Activated CD4-positive, alpha-beta T cell treated with anti-CD3 and anti-CD28 coated beads, Interleukin-2, amount 10 ng/mL, durations not matched to agents 7 days and 5 days (primary cell): ENCODE measurements at regions not wholly inside any gene's neighbourhood (a gene's known extent, or its start where the extent isn't known, plus 50 kb on each side); places are given as distances from the start of the nearest gene placed in this dataset.
"Not testable (repeated sequence)": the region's sequence is repeated elsewhere in the genome, so short reads cannot be mapped to it uniquely, and the experiment has no call there.

Experiments used
- CTCF ChIA-PET: fragments of 350-600 bp; sonication (Branson Sonifier 250); formaldehyde crosslinking; loops from one replicate; lab custom pipeline; 2021; ENCODE audit warnings: antibody characterized with exemption; lab: Charles Lee
- POLR2A ChIA-PET: fragments of 350-600 bp; sonication (Branson Sonifier 250); formaldehyde crosslinking; loops from one replicate; lab custom pipeline; 2021; ENCODE audit warnings: antibody characterized with exemption; lab: Charles Lee
- DNase-seq: peaks from one replicate; pipeline ENCODE4 v3.0.0-alpha.2; 2020
- H3K27ac Mint-ChIP-seq: one replicate; pipeline ENCODE4 v1.8.0; 2021; ENCODE audit warnings: mild to moderate bottlenecking, moderate library complexity, mixed read lengths
- H3K27me3 Mint-ChIP-seq: one replicate; pipeline ENCODE4 v1.8.0; 2021; ENCODE audit warnings: mixed read lengths
- H3K36me3 Mint-ChIP-seq: one replicate; pipeline ENCODE4 v1.8.0; 2021; ENCODE audit warnings: low read depth, mixed read lengths
- H3K4me1 Mint-ChIP-seq: one replicate; pipeline ENCODE4 v1.8.0; 2021; ENCODE audit warnings: mixed read lengths
- H3K4me3 Mint-ChIP-seq: one replicate; pipeline ENCODE4 v1.8.0; 2021; ENCODE audit warnings: mild to moderate bottlenecking, moderate library complexity, mixed read lengths
- H3K9me3 Mint-ChIP-seq: one replicate; pipeline ENCODE4 v1.8.0; 2021; ENCODE audit warnings: mixed read lengths

DNA sequence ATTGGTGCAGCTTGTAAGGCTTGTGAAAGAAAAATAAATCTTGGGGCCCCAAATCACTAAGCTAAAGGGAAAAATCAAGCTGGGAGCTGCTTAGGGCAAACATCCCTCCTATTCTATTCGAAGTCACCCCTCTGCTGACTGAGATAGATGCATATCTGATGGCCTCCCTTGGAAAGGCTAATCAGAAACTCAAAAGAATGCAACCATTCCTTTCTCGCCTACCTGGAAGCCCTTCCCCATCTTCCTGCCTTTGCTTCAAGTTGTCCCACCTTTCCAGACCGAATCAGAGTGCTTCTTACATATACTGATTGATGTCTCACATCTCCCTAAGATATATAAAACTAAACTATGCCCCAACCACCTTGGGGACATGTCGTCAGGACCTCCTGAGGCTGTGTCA is 240.3 kb downstream of the SKIDA1 start:
- Mint-ChIP-seq H3K27me3 (no peaks in the 10 kb centered on the region), H3K27ac (no peak overlapping the region), H3K4me1 (no peaks in the 10 kb centered on the region), H3K36me3 (no peaks in the 10 kb centered on the region), H3K9me3 (no peaks in the 10 kb centered on the region), H3K4me3 (no peak overlapping the region)
- ChIA-PET CTCF (no interaction called here), POLR2A (interaction anchor here (0.6 kb wide), 1 partner anchor 709 kb away, joined by 3 read pairs; no protein-coding TSS in a partner anchor)
- DNase-seq = no peak

DNA sequence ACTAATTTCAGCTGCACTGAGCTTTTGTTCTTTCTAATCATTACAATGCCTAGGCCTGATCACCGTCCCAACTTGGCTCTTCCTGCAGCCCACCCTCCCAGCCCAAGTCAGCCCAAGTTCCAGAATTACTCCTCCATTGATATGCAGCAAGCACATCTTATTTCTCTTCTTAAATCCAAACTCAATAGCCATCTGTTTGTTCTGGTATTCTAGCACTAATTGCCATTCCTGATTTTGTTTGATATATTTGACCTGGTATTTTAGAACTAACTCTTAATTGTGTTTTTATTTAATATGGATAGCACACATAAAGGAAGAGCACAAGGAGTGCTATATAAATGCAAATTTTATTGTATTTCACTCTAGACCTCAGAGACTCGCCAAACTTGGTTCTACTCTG is 241.2 kb downstream of the SKIDA1 start:
- Mint-ChIP-seq H3K36me3 (no peaks in the 10 kb centered on the region), H3K9me3 (no peaks in the 10 kb centered on the region), H3K27me3 (no peaks in the 10 kb centered on the region), H3K27ac (no peak overlapping the region), H3K4me3 (no peak overlapping the region), H3K4me1 (no peaks in the 10 kb centered on the region)
- ChIA-PET CTCF (no interaction called here), POLR2A (no interaction called here)
- no peak for DNase-seq

DNA sequence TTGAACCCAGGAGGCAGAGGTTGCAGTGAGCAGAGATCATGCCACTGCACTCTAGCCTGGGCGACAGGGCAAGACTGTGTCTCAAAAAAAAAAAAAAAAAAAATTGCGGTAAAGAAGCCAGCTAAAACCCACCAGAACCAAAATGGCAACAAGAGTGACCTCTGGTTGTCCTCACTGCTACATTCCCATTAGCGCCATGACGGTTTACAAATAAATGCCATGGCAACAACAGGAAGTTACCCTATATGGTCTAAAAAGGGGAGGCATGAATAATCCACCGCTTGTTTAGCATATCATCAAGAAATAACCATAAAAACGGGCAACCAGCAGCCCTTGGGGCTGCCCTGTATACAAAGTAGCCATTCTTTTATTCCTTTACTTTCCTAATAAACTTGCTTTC is 242.4 kb downstream of the SKIDA1 start:
- H3K9me3 Mint-ChIP-seq, H3K27me3 Mint-ChIP-seq, H3K4me1 Mint-ChIP-seq, H3K36me3 Mint-ChIP-seq, POLR2A ChIA-PET, DNase-seq, H3K27ac Mint-ChIP-seq, H3K4me3 Mint-ChIP-seq: not testable (repeated sequence)
- CTCF ChIA-PET = interaction anchor here (1.3 kb wide), 1 partner anchor 212 kb away, joined by 3 read pairs; no protein-coding TSS in a partner anchor

DNA sequence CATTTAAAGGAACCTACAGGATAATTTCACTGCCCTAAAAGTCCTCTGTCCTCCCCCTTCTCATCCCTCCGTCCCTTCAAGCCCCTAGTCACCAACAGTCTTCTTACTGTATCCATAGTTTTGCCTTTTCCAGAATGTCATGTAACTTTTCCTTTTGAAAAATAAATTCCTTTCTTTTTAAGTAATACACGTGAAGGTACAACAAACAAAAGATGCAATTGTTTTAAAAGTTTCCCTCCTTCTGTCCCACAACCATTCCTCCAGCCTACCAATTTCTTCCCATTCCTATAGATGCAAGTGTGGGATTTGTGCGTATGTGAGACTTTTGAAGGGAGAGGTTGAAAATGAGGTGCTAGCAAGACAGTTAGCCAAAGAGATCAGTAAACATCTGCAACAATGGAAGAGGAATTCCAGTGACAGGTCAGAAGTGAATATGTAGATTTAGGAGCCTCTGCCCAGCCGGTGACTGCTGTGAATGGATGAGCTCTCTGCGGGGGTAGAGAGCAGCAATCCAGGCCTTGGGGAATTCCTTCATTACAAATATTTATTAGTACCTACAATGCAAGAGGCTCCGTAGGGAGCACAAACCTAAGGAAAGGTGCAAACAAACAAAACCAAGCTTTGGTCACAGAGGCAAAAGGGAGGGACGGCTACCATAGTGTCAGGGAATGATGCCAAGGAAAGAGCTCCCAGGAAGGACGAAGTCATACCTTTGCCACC is 243.6 kb downstream of the SKIDA1 start:
- Mint-ChIP-seq H3K4me3 (no peak overlapping the region), H3K36me3 (no peaks in the 10 kb centered on the region), H3K27me3 (no peaks in the 10 kb centered on the region), H3K27ac (no peak overlapping the region), H3K4me1 (no peaks in the 10 kb centered on the region), H3K9me3 (no peaks in the 10 kb centered on the region)
- DNase-seq = no peak
- ChIA-PET CTCF (interaction anchor here (0.6 to 1.3 kb wide), 2 partner anchors 46 to 214 kb away, joined by 3 to 4 read pairs; no protein-coding TSS in a partner anchor), POLR2A (no interaction called here)

DNA sequence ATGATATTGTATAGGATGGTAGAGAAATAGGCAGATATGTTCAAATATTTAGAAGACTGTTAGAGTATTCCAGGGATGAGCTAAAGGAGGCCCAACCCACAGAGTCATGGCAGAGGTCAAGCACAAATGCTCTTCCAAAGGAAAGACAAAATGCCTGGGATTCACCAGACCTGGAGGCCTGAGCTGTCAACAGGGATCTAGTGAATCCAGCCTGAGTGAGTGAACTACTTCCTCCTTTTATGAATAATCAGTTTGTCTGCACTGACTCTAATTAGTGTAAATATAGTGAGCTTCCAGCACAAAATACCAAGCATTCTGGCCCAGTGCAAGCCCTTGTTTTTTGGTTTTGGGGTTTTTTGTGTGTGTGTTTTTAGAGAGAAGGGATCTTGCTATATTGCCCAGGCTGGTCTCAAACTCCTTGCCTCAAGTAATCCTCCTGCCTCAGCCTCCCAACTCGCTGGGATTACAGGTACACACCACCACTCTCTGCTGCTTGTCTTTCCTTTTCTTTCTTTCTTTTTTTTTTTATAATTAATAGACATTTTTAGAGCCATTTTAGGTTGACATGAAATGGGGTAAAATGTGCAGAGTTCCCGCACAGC is 244.4 kb downstream of the SKIDA1 start:
- no peaks in the 10 kb centered on the region for H3K9me3 Mint-ChIP-seq
- no peak for DNase-seq
- ChIA-PET POLR2A (no interaction called here), CTCF (no interaction called here)
- H3K27ac Mint-ChIP-seq = no peak overlapping the region
- H3K4me1 Mint-ChIP-seq = no peaks in the 10 kb centered on the region
- no peaks in the 10 kb centered on the region for H3K27me3 Mint-ChIP-seq
- H3K36me3 Mint-ChIP-seq = no peaks in the 10 kb centered on the region
- no peak overlapping the region for H3K4me3 Mint-ChIP-seq

DNA sequence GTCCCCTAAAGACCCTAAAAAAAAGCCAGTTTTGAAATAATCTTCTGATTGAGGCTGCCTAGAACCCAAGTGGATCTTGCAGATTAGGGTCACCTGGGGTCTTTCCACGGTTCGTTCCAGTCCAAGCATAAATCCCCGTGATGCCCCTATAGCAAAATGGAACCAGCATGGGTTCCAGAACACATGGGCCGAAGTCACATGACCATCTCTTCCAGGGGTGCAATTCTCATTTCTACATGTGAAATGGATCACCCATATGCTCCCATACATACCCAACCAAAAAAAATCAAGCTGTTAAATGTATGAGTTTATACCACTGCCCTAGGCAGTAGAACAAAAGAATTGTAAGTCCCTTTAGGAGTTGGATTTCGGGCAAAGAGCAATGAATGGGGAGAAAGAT is 245.4 kb downstream of the SKIDA1 start:
- Mint-ChIP-seq H3K9me3 (no peaks in the 10 kb centered on the region), H3K27me3 (no peaks in the 10 kb centered on the region)

DNA sequence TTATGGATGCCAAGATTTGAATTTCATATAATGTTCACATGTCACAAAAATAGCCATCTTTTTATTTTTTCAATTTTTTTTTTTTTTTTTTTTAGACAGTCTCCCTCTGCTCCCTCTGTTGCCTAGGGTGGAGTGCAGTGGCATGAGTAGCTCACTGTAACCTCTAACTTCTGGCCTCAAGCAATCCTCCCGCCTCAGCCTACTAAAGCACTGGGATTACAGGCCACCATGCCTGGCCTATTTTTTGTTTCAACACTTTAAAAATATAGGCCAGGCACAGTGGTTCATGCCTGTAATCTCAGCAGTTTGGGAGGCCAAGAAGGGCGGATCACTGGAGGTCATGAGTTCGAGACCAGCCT is 246.3 kb downstream of the SKIDA1 start:
- H3K9me3 Mint-ChIP-seq = no peaks in the 10 kb centered on the region

More for the DNA sequence above, 245.4 kb downstream of the SKIDA1 start:
- H3K4me1 Mint-ChIP-seq = no peaks in the 10 kb centered on the region
- no peak for DNase-seq
- no peak overlapping the region for H3K27ac Mint-ChIP-seq
- ChIA-PET CTCF (interaction anchor here (1.1 kb wide), 1 partner anchor 16 kb away, joined by 3 read pairs; no protein-coding TSS in a partner anchor), POLR2A (no interaction called here)
- no peaks in the 10 kb centered on the region for H3K36me3 Mint-ChIP-seq
- H3K4me3 Mint-ChIP-seq = no peak overlapping the region

DNA sequence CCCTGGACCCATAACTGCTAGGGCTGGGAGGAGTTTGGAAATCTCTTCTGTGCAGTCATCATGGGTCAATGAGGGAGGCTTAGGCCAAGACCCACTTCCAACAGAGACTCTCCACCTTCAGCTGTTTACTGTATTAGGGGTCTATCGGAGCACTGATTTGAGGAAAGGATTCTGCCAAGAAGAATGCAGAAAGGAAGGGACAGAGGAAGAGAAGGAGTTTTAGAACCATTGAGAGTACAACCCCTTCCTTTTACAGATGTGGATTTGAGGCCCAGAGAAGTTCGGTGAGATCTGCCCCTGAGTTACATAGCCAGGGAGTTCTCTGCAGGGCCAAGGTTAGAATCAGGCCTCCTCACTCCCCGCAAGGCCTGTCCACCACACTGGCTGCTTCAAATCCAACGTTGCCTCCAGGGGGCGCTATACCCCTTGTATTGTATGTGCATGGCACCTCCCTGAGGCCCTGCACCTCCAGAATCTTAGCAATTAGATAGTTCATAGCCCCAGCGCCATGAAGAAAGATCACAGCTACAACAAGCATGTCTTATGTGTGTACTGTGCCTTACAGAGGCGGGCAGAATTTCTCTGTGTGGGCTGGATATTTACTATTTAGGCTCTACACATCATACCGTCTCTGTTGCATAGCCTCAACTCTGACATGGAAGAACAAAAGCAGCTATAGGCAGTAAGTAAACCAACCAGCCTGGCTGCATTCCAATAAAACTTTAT is 246.8 kb downstream of the SKIDA1 start:
- Mint-ChIP-seq H3K36me3 (no peaks in the 10 kb centered on the region), H3K9me3 (no peaks in the 10 kb centered on the region), H3K27ac (no peak overlapping the region), H3K4me3 (no peak overlapping the region), H3K4me1 (no peaks in the 10 kb centered on the region), H3K27me3 (no peaks in the 10 kb centered on the region)
- ChIA-PET POLR2A (no interaction called here), CTCF (interaction anchor here (0.6 kb wide), 1 partner anchor 1217 kb away, joined by 6 read pairs; no protein-coding TSS in a partner anchor)
- peak; percentile 81 for DNase-seq

More for the DNA sequence above, 246.3 kb downstream of the SKIDA1 start:
- no peaks in the 10 kb centered on the region for H3K27me3 Mint-ChIP-seq
- peak overlapping the region; percentile 25 for H3K27ac Mint-ChIP-seq
- H3K4me1 Mint-ChIP-seq = no peaks in the 10 kb centered on the region
- POLR2A ChIA-PET = no interaction called here
- no peaks in the 10 kb centered on the region for H3K36me3 Mint-ChIP-seq
- no peak overlapping the region for H3K4me3 Mint-ChIP-seq
- CTCF ChIA-PET = interaction anchor here (0.6 to 0.7 kb wide), 2 partner anchors 37 to 1217 kb away, joined by 3 to 6 read pairs; no protein-coding TSS in a partner anchor
- DNase-seq = no peak

DNA sequence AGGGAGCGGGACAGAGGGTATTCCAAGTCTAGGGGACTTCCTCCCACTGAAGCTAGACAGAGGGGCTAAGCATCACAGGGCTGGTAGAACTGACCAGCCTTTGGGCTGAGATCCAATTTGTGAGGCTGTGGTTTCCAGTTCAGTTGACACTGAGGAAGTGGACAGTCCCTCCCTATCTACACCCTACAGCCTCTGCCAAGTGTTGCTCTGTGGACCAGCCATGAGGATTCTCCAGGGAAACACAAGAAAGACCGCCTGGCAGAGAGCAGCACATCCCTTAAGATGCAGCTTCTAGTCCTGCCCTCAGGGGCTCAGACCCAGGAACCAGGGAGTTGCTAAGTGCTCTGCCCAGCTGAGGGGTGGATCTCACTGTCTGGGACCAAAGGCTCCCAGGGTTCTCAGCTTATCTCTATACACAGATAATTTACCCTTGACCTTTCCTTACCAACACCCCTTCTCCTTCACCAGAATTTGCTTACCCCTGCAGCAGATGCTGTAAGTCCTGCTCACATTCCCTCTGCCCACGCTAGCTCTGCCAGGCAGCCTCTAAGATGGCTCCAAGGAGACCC is 252.0 kb downstream of the SKIDA1 start:
- no peaks in the 10 kb centered on the region for H3K27me3 Mint-ChIP-seq
- DNase-seq = no peak
- no peaks in the 10 kb centered on the region for H3K4me1 Mint-ChIP-seq
- H3K4me3 Mint-ChIP-seq = no peak overlapping the region
- ChIA-PET POLR2A (no interaction called here), CTCF (no interaction called here)
- H3K27ac Mint-ChIP-seq = no peak overlapping the region
- H3K9me3 Mint-ChIP-seq = peaks cover 6% of the 10 kb centered on the region
- no peaks in the 10 kb centered on the region for H3K36me3 Mint-ChIP-seq

DNA sequence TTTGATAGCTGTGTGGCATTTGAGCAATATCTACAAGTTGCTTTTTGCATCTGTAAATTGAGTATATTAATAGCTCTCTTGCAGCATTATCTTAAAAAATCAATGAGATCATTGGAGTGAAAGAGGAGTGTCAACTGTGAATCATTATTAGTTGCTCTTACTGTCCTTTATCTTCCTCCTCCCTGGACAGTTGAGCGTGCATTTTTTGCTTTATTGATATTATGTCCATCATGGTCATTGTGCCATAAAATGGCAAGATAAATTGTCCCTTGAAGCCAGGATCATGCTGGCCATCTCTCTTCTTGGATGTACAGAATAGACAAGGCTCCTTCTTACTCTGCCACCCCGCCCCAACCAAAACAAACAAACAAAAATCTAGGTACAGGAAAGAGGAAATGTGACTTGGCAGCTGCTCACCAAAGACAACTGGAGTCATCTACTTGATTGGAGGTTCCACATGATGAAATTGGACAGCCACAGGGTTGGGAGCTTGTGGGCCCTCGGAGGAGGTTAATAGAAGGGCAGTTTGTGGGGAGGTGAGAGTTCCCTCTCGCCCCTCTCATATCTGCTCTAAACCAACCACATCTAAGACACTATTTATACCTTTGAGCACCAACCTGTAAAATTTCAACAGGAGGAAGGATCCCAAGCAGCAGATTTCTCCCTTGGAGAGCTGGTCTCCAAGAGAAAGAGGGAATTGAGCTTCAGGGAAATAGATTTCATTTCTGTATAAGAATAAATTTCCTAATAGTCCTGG is 252.7 kb downstream of the SKIDA1 start:
- H3K4me3 Mint-ChIP-seq = no peak overlapping the region
- ChIA-PET POLR2A (no interaction called here), CTCF (interaction anchor here (0.6 kb wide), 1 partner anchor 1784 kb away, joined by 3 read pairs; no protein-coding TSS in a partner anchor)
- H3K4me1 Mint-ChIP-seq = no peaks in the 10 kb centered on the region
- DNase-seq = no peak
- H3K27ac Mint-ChIP-seq = no peak overlapping the region
- H3K9me3 Mint-ChIP-seq = peaks cover 6% of the 10 kb centered on the region
- no peaks in the 10 kb centered on the region for H3K27me3 Mint-ChIP-seq
- H3K36me3 Mint-ChIP-seq = no peaks in the 10 kb centered on the region

DNA sequence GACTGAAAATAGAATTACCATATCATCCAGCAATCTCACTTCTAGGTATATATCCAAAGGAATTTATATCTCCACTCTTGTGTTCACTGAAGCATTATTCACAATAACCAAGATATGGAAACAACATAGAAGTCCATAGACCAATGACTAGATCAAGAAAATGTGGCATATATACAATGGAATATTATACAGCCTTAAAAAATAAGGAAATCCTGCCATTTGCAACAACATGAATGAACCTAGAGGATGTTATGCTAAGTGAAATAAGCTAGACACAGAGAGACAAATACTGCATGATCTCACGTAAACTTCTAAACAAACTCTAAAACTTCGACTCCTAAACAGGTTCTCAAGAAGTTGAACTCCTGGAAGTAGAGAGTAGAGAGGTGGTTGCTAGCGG is 254.5 kb downstream of the SKIDA1 start:
- DNase-seq = no peak
- H3K27me3 Mint-ChIP-seq = no peaks in the 10 kb centered on the region
- no peaks in the 10 kb centered on the region for H3K36me3 Mint-ChIP-seq
- H3K27ac Mint-ChIP-seq = no peak overlapping the region
- ChIA-PET POLR2A (no interaction called here), CTCF (no interaction called here)
- H3K9me3 Mint-ChIP-seq = peaks cover 6% of the 10 kb centered on the region
- no peak overlapping the region for H3K4me3 Mint-ChIP-seq
- no peaks in the 10 kb centered on the region for H3K4me1 Mint-ChIP-seq

DNA sequence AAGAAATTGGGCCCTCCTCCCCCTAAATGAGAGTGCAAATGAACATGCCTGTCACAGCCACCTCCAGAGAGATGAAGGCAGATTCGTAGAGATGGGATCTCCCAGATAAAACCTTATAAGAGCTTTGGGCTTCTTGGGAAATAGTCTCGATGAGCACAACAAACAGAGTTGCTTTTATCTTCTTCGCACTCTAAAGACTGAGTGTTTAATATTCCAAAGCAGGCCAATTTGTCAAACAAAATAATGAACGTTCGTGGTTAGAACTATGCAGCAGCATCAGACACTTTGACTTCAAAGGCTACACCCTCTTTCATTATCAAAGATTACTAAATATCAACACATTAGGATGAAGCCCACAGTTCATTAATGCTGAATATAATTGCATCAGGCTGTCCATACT is 256.2 kb downstream of the SKIDA1 start:
- CTCF ChIA-PET = no interaction called here
- Mint-ChIP-seq H3K36me3 (no peaks in the 10 kb centered on the region), H3K4me3 (no peak overlapping the region), H3K27ac (no peak overlapping the region), H3K4me1 (no peaks in the 10 kb centered on the region), H3K9me3 (peaks cover 6% of the 10 kb centered on the region), H3K27me3 (no peaks in the 10 kb centered on the region)
- DNase-seq = no peak
- POLR2A ChIA-PET = no interaction called here
